ENCODE measurements at regions not wholly inside any gene's neighbourhood (a gene's known extent, or its start where the extent isn't known, plus 50 kb on each side); places are given as distances from the start of the nearest gene placed in this dataset.

DNA sequence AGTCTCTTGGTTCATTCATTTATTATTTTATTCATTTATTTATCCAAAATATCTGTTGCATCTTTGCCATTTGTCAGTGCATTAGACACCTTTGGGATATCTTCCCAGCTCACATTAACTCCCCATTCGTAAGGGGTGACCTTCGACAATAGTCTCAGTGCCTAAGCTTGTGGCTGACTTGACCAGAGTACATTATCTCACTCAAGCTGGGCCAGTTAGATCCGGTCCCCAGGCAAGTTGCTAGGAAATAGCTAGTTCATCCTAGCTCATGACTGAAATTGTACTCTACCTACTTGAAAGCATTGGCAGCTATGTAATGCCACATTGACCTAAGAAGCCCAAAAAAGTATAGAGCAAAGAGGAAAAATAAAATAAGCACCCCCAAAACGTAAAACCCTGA lies 165.3 kb downstream of the FBXO8 start:
- intact Hi-C loops (cut with micrococcal nuclease) = no loop called here
- no peaks in the 10 kb centered on the region for H3K36me3 Mint-ChIP-seq (ENCODE audit: low read depth)
- peaks cover 30% of the 10 kb centered on the region for H3K27me3 Mint-ChIP-seq (ENCODE audit: insufficient read depth)
- no peak for DNase-seq (ENCODE audit: low spot score)
- no peak overlapping the region for H3K4me3 Mint-ChIP-seq
- H3K4me1 Mint-ChIP-seq (ENCODE audit: low read depth) = peaks cover 5% of the 10 kb centered on the region
- no peak overlapping the region for H3K27ac Mint-ChIP-seq
- no peaks in the 10 kb centered on the region for H3K9me3 Mint-ChIP-seq

DNA sequence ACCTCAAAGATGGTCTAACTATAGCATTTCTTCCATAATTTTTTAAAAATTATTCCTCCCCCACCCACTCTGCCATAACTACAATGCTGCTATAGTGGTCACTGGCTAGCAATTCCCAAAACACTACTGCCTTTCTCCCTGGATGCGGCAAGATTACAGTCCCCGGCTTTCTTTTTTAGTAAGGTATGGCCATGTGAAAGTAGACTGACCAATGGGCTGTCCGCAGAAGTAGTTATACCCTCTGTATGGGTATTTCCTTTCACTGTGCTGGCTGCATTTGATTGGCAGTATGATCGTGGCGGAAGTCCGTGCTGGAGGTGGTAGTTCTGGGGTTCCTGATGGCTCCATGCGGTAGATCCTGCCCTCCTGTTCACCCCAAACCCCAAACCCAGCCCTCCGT lies 166.0 kb downstream of the FBXO8 start:
- H3K27me3 Mint-ChIP-seq (ENCODE audit: insufficient read depth) = peaks cover 24% of the 10 kb centered on the region
- no peaks in the 10 kb centered on the region for H3K36me3 Mint-ChIP-seq (ENCODE audit: low read depth)
- H3K27ac Mint-ChIP-seq = no peak overlapping the region
- peaks cover 5% of the 10 kb centered on the region for H3K4me1 Mint-ChIP-seq (ENCODE audit: low read depth)
- H3K9me3 Mint-ChIP-seq = no peaks in the 10 kb centered on the region
- DNase-seq (ENCODE audit: low spot score) = no peak
- intact Hi-C loops (cut with micrococcal nuclease) = no loop called here
- no peak overlapping the region for H3K4me3 Mint-ChIP-seq

DNA sequence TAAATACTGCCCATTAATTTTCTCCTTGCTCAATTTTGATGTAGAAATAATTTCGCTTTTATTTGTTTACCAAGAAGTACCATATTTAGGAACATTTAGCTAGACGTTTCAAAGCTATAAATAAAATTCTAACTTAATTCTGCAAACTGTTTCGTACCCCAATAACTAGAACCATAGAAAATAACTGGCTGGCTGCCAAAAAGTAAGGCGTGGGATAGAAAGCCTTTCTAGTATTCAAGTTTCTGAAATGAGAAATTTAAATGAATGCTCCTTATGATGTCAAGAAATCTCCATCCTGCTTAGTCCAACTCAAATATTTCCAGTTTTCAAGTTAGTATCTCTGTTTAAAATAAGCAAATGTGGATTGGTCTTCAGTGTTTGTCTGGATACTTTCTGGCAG lies 167.4 kb downstream of the FBXO8 start:
- H3K9me3 Mint-ChIP-seq = no peaks in the 10 kb centered on the region
- no peaks in the 10 kb centered on the region for H3K36me3 Mint-ChIP-seq (ENCODE audit: low read depth)
- H3K27me3 Mint-ChIP-seq (ENCODE audit: insufficient read depth) = peaks cover 22% of the 10 kb centered on the region
- no peak overlapping the region for H3K4me3 Mint-ChIP-seq
- DNase-seq (ENCODE audit: low spot score) = no peak
- H3K27ac Mint-ChIP-seq = no peak overlapping the region
- intact Hi-C loops (cut with micrococcal nuclease) = no loop called here
- H3K4me1 Mint-ChIP-seq (ENCODE audit: low read depth) = peaks cover 5% of the 10 kb centered on the region

DNA sequence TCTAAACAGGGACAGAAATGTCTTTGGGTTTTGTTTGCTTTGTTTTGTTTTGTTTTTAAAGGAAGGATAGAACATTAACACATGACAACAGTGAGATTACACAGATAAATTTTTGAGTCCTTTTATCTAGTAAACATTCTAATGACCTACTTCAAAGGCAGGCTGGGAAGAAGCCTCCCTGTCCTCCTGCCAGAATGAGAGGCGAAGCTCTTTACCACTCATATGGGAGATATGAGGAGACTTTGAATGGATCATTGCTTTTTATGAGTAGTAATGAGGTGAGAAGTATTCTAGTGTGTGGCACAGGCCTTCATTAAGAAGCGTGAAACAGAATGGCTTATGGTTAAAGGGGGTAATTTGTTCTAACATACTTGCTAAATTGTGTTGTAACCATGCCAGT lies 172.0 kb downstream of the FBXO8 start:
- Mint-ChIP-seq H3K27me3 (ENCODE audit: insufficient read depth) (peaks cover 17% of the 10 kb centered on the region), H3K4me3 (no peak overlapping the region), H3K4me1 (ENCODE audit: low read depth) (no peaks in the 10 kb centered on the region), H3K36me3 (ENCODE audit: low read depth) (no peaks in the 10 kb centered on the region), H3K9me3 (no peaks in the 10 kb centered on the region), H3K27ac (no peak overlapping the region)
- intact Hi-C loops (cut with micrococcal nuclease) = no loop called here
- DNase-seq (ENCODE audit: low spot score) = no peak

DNA sequence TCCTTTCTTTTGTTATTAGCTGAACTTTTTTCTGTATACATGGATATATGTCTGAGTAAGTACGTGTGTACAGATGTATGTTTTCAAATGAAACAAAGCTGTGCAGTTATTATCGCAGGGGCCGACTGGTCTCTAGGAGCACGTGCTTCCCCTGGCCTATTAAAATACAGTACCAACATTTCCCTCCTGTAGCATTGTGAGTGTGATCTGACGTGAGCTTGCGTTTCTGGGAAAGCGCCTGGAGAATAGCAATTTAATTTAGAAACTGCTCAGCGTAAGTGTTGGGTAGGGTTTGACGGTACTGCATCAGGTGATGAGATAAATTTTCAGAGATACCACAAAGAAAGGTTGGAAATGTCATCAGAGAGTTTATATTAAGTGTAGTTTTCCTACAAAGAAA lies 173.3 kb downstream of the FBXO8 start:
- intact Hi-C loops (cut with micrococcal nuclease) = no loop called here
- Mint-ChIP-seq H3K4me3 (no peak overlapping the region), H3K4me1 (ENCODE audit: low read depth) (no peaks in the 10 kb centered on the region), H3K27me3 (ENCODE audit: insufficient read depth) (peaks cover 17% of the 10 kb centered on the region), H3K9me3 (no peaks in the 10 kb centered on the region), H3K36me3 (ENCODE audit: low read depth) (no peaks in the 10 kb centered on the region), H3K27ac (no peak overlapping the region)
- no peak for DNase-seq (ENCODE audit: low spot score)

DNA sequence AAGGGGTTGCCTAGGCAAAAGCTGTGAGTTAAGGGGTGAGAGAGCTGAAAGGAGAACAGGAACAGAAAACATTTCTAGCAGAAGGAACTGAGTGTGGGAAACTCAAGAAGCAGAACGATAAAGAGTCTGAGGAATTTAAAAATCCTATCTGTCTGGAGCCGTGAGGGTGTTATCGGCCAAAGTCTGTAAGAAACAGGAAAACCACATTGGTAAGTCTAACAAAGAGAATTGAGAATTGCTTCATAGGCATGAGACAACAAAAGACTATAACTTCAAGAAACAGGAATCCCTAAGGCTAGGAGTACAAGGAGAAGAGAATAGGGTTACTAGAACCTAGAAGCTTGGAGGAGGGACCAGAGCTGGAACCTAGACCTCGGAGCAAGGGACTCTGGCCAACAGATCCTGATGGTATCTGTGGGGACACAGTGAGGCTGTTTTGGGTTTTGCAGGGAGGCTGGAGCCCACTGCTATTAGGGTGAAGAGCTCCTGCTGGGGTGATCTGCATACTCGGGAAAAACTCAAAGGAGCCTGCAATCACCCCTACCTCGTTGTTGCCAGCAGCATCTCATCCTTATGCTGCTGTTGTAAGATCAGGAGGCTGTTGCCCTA lies 175.6 kb downstream of the FBXO8 start:
- no peak overlapping the region for H3K4me3 Mint-ChIP-seq
- DNase-seq (ENCODE audit: low spot score) = no peak
- peaks cover 17% of the 10 kb centered on the region for H3K27me3 Mint-ChIP-seq (ENCODE audit: insufficient read depth)
- H3K36me3 Mint-ChIP-seq (ENCODE audit: low read depth) = no peaks in the 10 kb centered on the region
- intact Hi-C loops (cut with micrococcal nuclease) = no loop called here
- no peaks in the 10 kb centered on the region for H3K9me3 Mint-ChIP-seq
- H3K27ac Mint-ChIP-seq = no peak overlapping the region
- H3K4me1 Mint-ChIP-seq (ENCODE audit: low read depth) = no peaks in the 10 kb centered on the region

DNA sequence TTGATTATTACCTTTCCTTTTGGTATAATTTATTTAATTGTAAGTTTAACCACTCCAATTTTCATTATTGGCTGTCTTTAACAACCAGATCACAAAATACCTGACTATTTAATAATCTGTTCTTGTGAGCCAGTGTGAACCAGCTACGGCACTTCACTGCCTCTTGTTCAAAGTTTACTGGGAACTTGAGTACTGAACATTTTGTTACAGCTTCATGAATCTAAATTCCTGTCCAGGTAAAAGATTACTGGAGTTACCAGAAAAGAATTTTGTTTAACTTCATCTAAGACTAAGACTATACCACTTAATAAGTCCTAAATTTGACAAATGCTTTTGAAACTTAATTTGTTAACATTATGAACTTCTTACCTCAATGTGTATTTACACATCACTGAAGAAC lies 178.3 kb downstream of the FBXO8 start:
- H3K9me3 Mint-ChIP-seq = no peaks in the 10 kb centered on the region
- H3K36me3 Mint-ChIP-seq (ENCODE audit: low read depth) = no peaks in the 10 kb centered on the region
- DNase-seq (ENCODE audit: low spot score) = no peak
- H3K27me3 Mint-ChIP-seq (ENCODE audit: insufficient read depth) = peaks cover 17% of the 10 kb centered on the region
- intact Hi-C loops (cut with micrococcal nuclease) = no loop called here
- no peak overlapping the region for H3K4me3 Mint-ChIP-seq
- no peaks in the 10 kb centered on the region for H3K4me1 Mint-ChIP-seq (ENCODE audit: low read depth)
- no peak overlapping the region for H3K27ac Mint-ChIP-seq

DNA sequence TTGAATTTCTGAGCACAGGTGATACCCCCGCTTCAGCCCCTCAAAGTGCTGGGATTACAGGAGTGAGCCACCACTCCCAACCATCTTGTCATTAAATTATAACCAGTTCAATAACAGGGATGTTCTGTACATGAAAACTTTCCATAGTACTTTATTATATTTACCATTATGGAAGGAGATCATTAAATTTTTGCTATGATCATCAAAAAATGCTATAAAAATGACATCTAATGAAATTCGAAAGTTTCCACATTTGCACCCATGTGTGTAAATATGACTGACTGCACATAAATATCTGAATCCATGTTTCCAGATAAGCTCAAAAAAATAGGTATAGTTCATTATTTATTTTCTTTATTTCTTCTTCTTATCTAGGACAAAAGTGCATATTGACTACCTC lies 182.6 kb downstream of the FBXO8 start:
- no peak for DNase-seq (ENCODE audit: low spot score)
- Mint-ChIP-seq H3K36me3 (ENCODE audit: low read depth) (no peaks in the 10 kb centered on the region), H3K27me3 (ENCODE audit: insufficient read depth) (no peaks in the 10 kb centered on the region), H3K4me1 (ENCODE audit: low read depth) (no peaks in the 10 kb centered on the region), H3K9me3 (no peaks in the 10 kb centered on the region), H3K27ac (no peak overlapping the region), H3K4me3 (no peak overlapping the region)
- intact Hi-C loops (cut with micrococcal nuclease) = no loop called here

DNA sequence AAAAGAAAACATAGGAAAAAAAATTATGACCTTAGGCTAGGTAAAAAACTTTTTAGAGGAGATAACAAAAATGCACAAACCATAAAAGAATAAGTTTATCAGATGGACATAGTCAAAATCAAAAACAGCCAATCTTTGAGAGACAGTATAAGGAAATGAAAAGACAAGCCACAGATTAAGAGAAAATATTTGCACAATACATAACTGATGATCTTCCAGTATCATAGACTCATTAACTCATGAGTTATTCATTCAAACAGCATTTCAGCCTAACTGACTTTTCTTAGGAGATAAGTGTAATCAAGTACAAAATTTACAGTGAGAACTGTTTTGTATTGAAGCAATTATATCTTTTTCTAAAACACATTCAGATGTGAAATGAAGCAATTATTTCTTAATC lies 183.8 kb downstream of the FBXO8 start:
- intact Hi-C loops (cut with micrococcal nuclease) = no loop called here
- H3K36me3 Mint-ChIP-seq (ENCODE audit: low read depth) = no peaks in the 10 kb centered on the region
- no peak for DNase-seq (ENCODE audit: low spot score)
- H3K27ac Mint-ChIP-seq = no peak overlapping the region
- no peak overlapping the region for H3K4me3 Mint-ChIP-seq
- no peaks in the 10 kb centered on the region for H3K4me1 Mint-ChIP-seq (ENCODE audit: low read depth)
- no peaks in the 10 kb centered on the region for H3K9me3 Mint-ChIP-seq
- H3K27me3 Mint-ChIP-seq (ENCODE audit: insufficient read depth) = no peaks in the 10 kb centered on the region

DNA sequence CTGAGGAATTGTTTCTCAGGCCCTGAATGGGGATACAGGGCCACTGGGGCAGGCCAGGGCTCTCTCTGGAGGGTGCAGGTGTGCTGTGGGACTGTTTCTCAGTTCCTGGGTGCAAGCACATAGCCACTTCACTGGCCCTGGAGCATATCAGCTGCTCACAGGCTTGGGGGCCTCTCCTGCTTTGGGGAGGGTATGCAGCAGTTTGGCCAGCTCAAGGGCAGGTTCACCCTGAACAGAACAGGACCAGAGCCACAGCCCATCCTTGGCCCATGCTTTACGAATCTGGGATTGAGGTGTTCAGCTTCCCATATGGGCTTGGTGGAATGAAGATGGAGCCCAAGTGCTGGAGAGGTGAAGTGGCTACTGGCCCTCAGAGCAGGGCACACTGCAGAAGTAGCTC lies 186.5 kb downstream of the FBXO8 start:
- intact Hi-C loops (cut with micrococcal nuclease) = no loop called here
- H3K4me1 Mint-ChIP-seq (ENCODE audit: low read depth) = no peaks in the 10 kb centered on the region
- H3K27me3 Mint-ChIP-seq (ENCODE audit: insufficient read depth) = peaks cover 2% of the 10 kb centered on the region
- no peak overlapping the region for H3K4me3 Mint-ChIP-seq
- H3K36me3 Mint-ChIP-seq (ENCODE audit: low read depth) = no peaks in the 10 kb centered on the region
- no peaks in the 10 kb centered on the region for H3K9me3 Mint-ChIP-seq
- no peak overlapping the region for H3K27ac Mint-ChIP-seq
- no peak for DNase-seq (ENCODE audit: low spot score)

DNA sequence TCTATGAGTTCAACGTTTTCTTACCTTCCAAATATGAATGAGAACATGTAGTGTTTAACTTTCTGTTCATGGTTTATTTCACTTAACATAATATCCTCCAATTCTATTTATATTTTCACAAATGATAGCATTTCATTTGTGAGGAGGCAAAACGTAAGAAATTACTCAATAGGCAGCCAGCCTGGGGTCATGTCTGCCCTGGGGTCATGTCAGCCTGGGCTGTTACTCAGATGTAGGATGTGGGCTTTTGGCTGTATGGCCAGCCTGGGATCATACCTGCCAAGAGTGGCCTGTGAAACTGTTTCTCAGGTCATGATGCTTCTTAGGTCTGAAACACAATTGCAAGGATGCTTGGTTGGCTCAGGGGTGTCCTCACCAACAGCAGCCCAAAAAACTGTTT lies 187.0 kb downstream of the FBXO8 start:
- Mint-ChIP-seq H3K27ac (no peak overlapping the region), H3K9me3 (no peaks in the 10 kb centered on the region), H3K36me3 (ENCODE audit: low read depth) (no peaks in the 10 kb centered on the region), H3K4me3 (no peak overlapping the region), H3K4me1 (ENCODE audit: low read depth) (no peaks in the 10 kb centered on the region), H3K27me3 (ENCODE audit: insufficient read depth) (peaks cover 2% of the 10 kb centered on the region)
- no peak for DNase-seq (ENCODE audit: low spot score)
- intact Hi-C loops (cut with micrococcal nuclease) = no loop called here

DNA sequence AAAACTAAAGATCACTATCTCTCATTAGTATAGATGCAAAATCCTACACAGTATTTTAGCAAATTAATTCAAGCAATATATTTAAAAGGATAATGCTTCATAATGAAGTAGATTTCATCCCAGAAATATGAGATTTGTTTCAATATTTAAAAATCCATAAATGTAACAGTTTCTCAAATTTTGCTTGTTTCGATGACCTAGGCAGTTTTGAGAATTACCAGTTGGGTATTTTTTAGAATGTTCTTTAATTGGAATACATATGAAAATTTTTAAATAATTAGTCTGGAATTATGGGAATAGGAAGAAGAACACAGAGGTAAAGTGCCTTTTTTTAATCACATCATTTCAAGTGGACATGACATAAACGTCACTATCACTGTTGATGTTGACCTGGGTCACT lies 192.3 kb downstream of the FBXO8 start:
- H3K27ac Mint-ChIP-seq = no peak overlapping the region
- no peak overlapping the region for H3K4me3 Mint-ChIP-seq
- no peaks in the 10 kb centered on the region for H3K9me3 Mint-ChIP-seq
- no peaks in the 10 kb centered on the region for H3K4me1 Mint-ChIP-seq (ENCODE audit: low read depth)
- peaks cover 2% of the 10 kb centered on the region for H3K27me3 Mint-ChIP-seq (ENCODE audit: insufficient read depth)
- H3K36me3 Mint-ChIP-seq (ENCODE audit: low read depth) = no peaks in the 10 kb centered on the region
- no peak for DNase-seq (ENCODE audit: low spot score)
- intact Hi-C loops (cut with micrococcal nuclease) = no loop called here

DNA sequence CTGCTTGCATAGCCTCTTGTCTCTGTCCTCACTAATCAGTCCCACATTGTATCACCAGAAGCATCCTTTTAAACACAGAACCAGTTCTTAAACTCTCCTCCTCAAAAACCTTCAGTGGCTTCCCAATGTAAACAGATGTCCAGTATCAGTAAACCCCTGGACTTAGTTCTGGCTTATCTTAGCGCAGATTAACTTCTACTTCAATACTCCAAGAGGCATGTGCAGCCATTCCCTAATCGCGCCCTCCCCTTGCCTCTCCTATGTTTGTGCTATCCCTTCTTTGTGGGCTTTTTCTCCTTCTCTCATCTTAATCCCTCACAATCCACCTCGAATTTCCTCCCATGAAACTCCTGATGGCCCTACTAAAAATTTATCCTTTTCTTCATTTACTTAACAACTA lies 193.8 kb downstream of the FBXO8 start:
- no peak overlapping the region for H3K27ac Mint-ChIP-seq
- peaks cover 2% of the 10 kb centered on the region for H3K27me3 Mint-ChIP-seq (ENCODE audit: insufficient read depth)
- no peak overlapping the region for H3K4me3 Mint-ChIP-seq
- intact Hi-C loops (cut with micrococcal nuclease) = no loop called here
- H3K4me1 Mint-ChIP-seq (ENCODE audit: low read depth) = no peaks in the 10 kb centered on the region
- no peaks in the 10 kb centered on the region for H3K9me3 Mint-ChIP-seq
- no peaks in the 10 kb centered on the region for H3K36me3 Mint-ChIP-seq (ENCODE audit: low read depth)
- DNase-seq (ENCODE audit: low spot score) = no peak

DNA sequence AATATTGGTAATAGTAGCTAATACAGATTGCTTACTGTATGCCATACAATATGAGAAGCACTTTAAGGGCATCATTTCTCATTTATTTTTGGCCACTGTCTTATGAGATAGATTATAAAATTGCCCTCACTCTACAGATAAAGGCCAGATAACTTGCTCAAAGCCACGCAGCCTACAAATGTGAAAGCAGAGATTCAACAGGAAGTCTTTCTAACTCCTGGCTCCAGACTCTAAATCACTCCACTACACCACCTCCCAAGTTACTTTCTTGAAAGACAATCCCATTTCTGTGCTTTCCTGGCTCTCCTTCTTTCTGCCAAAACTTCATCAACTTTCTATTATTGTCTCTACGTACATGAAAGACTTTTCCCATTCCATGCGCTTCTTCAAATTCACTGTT lies 194.7 kb downstream of the FBXO8 start:
- no peaks in the 10 kb centered on the region for H3K4me1 Mint-ChIP-seq (ENCODE audit: low read depth)
- DNase-seq (ENCODE audit: low spot score) = no peak
- H3K27me3 Mint-ChIP-seq (ENCODE audit: insufficient read depth) = peaks cover 2% of the 10 kb centered on the region
- intact Hi-C loops (cut with micrococcal nuclease) = no loop called here
- H3K27ac Mint-ChIP-seq = no peak overlapping the region
- no peak overlapping the region for H3K4me3 Mint-ChIP-seq
- no peaks in the 10 kb centered on the region for H3K36me3 Mint-ChIP-seq (ENCODE audit: low read depth)
- no peaks in the 10 kb centered on the region for H3K9me3 Mint-ChIP-seq
